GM12873 (cell line): ENCODE measurements at regions not wholly inside any gene's neighbourhood (a gene's known extent, or its start where the extent isn't known, plus 50 kb on each side); places are given as distances from the start of the nearest gene placed in this dataset.

Source experiments
- CTCF ChIP-seq: IDR thresholded peaks from 2 replicates; pipeline ENCODE4 v1.5.1; 2012; ENCODE audit warnings: low read depth, mild to moderate bottlenecking, moderate library complexity, low read length, control low read depth; ENCODE audit not compliant: insufficient read depth; ENCODE audit errors: missing control alignments

GRCh38 chr3:153313302-153313965 lies 151.4 kb downstream of the RAP2B start:
- TF ChIP-seq CTCF = no peak

- TF ChIP-seq CTCF = no peak
Measured at GRCh38 chr3:153314038-153314437, 152.0 kb downstream of the RAP2B start.

GRCh38 chr3:153315781-153316180 lies 153.8 kb downstream of the RAP2B start:
- TF ChIP-seq CTCF = no peak

- no peak for TF ChIP-seq CTCF
Measured at GRCh38 chr3:153319705-153320554, 157.9 kb downstream of the RAP2B start.

GRCh38 chr3:153320585-153321128 lies 158.6 kb downstream of the RAP2B start:
- no peak for TF ChIP-seq CTCF

- no peak for TF ChIP-seq CTCF
Measured at GRCh38 chr3:153328690-153329089, 166.7 kb downstream of the RAP2B start.

GRCh38 chr3:153330901-153331300 lies 168.9 kb downstream of the RAP2B start:
- no peak for TF ChIP-seq CTCF
